Fibroblast of lung (primary cell): ENCODE measurements at regions not wholly inside any gene's neighbourhood (a gene's known extent, or its start where the extent isn't known, plus 50 kb on each side); places are given as distances from the start of the nearest gene placed in this dataset.

ENCODE experiments used
- EZH2 ChIP-seq: IDR thresholded peaks from 2 replicates; pipeline ENCODE4 v1.5.1; 2012; ENCODE audit warnings: low read length, control low read depth, mild to moderate bottlenecking; ENCODE audit errors: missing control alignments
- TF ChIP-seq, protein P1 (sequence below), 2 donors: IDR thresholded peaks in 1 of 2; conservative IDR thresholded peaks in 1 of 2; 1 replicate in 1 of 2; 2 replicates in 1 of 2; pipeline ENCODE4 v1.5.1; 2011 to 2012; ENCODE audit warnings: low read length in 2 of 2, control low read depth in 1 of 2, inconsistent platforms in 1 of 2, low read depth in 1 of 2, mild to moderate bottlenecking in 1 of 2

DNA sequence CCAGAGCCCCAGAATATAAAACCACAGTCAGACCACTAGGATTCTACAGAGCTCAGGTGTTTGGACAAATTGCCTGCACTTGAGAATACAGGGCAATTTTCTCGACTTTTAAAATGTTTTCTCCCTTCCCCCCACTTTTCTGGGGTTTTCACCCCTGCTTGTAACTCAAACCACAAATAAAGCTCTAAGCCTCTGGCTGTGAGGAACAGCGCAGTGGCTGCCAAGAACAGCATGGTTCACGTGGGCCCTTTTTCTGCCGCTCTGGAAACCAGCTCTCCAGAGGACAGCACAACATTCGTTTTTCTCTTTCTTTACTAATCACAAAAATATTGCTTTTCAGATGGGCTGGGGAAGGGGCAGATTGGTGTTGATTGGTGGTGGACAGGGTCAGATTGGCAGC lies 102.2 kb upstream of the JUN start:
- TF ChIP-seq, protein P1, sequence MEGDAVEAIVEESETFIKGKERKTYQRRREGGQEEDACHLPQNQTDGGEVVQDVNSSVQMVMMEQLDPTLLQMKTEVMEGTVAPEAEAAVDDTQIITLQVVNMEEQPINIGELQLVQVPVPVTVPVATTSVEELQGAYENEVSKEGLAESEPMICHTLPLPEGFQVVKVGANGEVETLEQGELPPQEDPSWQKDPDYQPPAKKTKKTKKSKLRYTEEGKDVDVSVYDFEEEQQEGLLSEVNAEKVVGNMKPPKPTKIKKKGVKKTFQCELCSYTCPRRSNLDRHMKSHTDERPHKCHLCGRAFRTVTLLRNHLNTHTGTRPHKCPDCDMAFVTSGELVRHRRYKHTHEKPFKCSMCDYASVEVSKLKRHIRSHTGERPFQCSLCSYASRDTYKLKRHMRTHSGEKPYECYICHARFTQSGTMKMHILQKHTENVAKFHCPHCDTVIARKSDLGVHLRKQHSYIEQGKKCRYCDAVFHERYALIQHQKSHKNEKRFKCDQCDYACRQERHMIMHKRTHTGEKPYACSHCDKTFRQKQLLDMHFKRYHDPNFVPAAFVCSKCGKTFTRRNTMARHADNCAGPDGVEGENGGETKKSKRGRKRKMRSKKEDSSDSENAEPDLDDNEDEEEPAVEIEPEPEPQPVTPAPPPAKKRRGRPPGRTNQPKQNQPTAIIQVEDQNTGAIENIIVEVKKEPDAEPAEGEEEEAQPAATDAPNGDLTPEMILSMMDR (conservative IDR thresholded peaks at IDR 0.05 in 1 of 2, IDR thresholded peaks at IDR 0.05 in 1 of 2; ENCODE audit: low read depth in 1 of 2, low read length in 2 of 2), result no peak
- TF ChIP-seq EZH2, result no peak
